Superior temporal gyrus (tissue), 1 donor: ENCODE measurements at regions not wholly inside any gene's neighbourhood (a gene's known extent, or its start where the extent isn't known, plus 50 kb on each side); places are given as distances from the start of the nearest gene placed in this dataset.
"Not testable (repeated sequence)": the region's sequence is repeated elsewhere in the genome, so short reads cannot be mapped to it uniquely, and the experiment has no call there.

Source experiments
- DNase-seq: peaks from one replicate; pipeline ENCODE4 v3.0.0-alpha.2; 2016; ENCODE audit errors: extremely low spot score

- peak; percentile 45 for DNase-seq
These were observed 50.8 kb upstream of the ECHDC3 start for GRCh38 chr10:11691319-11691755.

- DNase-seq, result no peak
These were observed 52.0 kb upstream of the ECHDC3 start for GRCh38 chr10:11689945-11690736.

GRCh38 chr10:11688448-11688795 lies 53.8 kb upstream of the ECHDC3 start:
- DNase-seq, result not testable (repeated sequence)

- DNase-seq, result no peak
These were observed 54.3 kb upstream of the ECHDC3 start for GRCh38 chr10:11687779-11688447.

- no peak for DNase-seq
These were observed 54.8 kb upstream of the ECHDC3 start for GRCh38 chr10:11687357-11687771.

GRCh38 chr10:11685787-11686218 lies 56.4 kb upstream of the ECHDC3 start:
- peak; percentile 47 for DNase-seq

GRCh38 chr10:11684717-11685645 lies 57.2 kb upstream of the ECHDC3 start:
- DNase-seq, result peak; percentile 81

GRCh38 chr10:11684341-11684716 lies 57.9 kb upstream of the ECHDC3 start:
- DNase-seq, result not testable (repeated sequence)

GRCh38 chr10:11683529-11684320 lies 58.5 kb upstream of the ECHDC3 start:
- DNase-seq, result no peak

- DNase-seq, result no peak
These were observed 59.3 kb upstream of the ECHDC3 start for GRCh38 chr10:11682851-11683250.

- no peak for DNase-seq
These were observed 59.9 kb upstream of the ECHDC3 start for GRCh38 chr10:11682267-11682683.

GRCh38 chr10:11680496-11680895 lies 61.7 kb upstream of the ECHDC3 start:
- no peak for DNase-seq

- no peak for DNase-seq
These were observed 62.2 kb upstream of the ECHDC3 start for GRCh38 chr10:11679946-11680345.

GRCh38 chr10:11678074-11678793 lies 63.9 kb upstream of the ECHDC3 start:
- DNase-seq, result peak; percentile 45

GRCh38 chr10:11677480-11677879 lies 64.7 kb upstream of the ECHDC3 start:
- DNase-seq, result no peak

GRCh38 chr10:11673346-11674280 lies 62.2 kb upstream of the USP6NL start:
- DNase-seq, result no peak

GRCh38 chr10:11672836-11673235 lies 61.4 kb upstream of the USP6NL start:
- no peak for DNase-seq

GRCh38 chr10:11670381-11670780 lies 58.9 kb upstream of the USP6NL start:
- DNase-seq, result no peak

GRCh38 chr10:11668847-11669610 lies 57.6 kb upstream of the USP6NL start:
- DNase-seq, result no peak
